Esophagus squamous epithelium (tissue), 4 donors: ENCODE measurements at regions not wholly inside any gene's neighbourhood (a gene's known extent, or its start where the extent isn't known, plus 50 kb on each side); places are given as distances from the start of the nearest gene placed in this dataset.

ENCODE experiments used
- POLR2A ChIP-seq, 4 donors: fragments of 450-650 bp; IDR thresholded peaks; one replicate each; pipeline ENCODE4 v1.6.1; 2017; ENCODE audit warnings: antibody characterized with exemption in 4 of 4, mild to moderate bottlenecking in 4 of 4, moderate library complexity in 3 of 4
- TF ChIP-seq, protein P1 (sequence below), 6 experiments: fragments of 450-650 bp in 4 of 6; fragments of 200-600 bp in 2 of 6; sonication (generic) in 2 of 6; IDR thresholded peaks; one replicate each; pipeline ENCODE4 v1.5.1; 2016 to 2019; ENCODE audit warnings: antibody characterized with exemption in 6 of 6, mild to moderate bottlenecking in 4 of 6, moderate library complexity in 4 of 6

GRCh38 chr3:124558991-124559845 is 171.0 kb upstream of the UMPS start:
- TF ChIP-seq, protein P1, sequence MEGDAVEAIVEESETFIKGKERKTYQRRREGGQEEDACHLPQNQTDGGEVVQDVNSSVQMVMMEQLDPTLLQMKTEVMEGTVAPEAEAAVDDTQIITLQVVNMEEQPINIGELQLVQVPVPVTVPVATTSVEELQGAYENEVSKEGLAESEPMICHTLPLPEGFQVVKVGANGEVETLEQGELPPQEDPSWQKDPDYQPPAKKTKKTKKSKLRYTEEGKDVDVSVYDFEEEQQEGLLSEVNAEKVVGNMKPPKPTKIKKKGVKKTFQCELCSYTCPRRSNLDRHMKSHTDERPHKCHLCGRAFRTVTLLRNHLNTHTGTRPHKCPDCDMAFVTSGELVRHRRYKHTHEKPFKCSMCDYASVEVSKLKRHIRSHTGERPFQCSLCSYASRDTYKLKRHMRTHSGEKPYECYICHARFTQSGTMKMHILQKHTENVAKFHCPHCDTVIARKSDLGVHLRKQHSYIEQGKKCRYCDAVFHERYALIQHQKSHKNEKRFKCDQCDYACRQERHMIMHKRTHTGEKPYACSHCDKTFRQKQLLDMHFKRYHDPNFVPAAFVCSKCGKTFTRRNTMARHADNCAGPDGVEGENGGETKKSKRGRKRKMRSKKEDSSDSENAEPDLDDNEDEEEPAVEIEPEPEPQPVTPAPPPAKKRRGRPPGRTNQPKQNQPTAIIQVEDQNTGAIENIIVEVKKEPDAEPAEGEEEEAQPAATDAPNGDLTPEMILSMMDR (IDR thresholded peaks at IDR 0.05), result no peak
- no peak for TF ChIP-seq POLR2A (IDR thresholded peaks at IDR 0.05)
